BLaER1 treated with 17β-estradiol and CSF1 and Interleukin-3, amounts not matched to agents 10 nM and 100 nM (cell line): ENCODE measurements at regions not wholly inside any gene's neighbourhood (a gene's known extent, or its start where the extent isn't known, plus 50 kb on each side); places are given as distances from the start of the nearest gene placed in this dataset.

Experiments used
- H3K27ac ChIP-seq, 11 experiments: shearing (Covaris generic); formaldehyde crosslinking; 2 replicates each; pipeline ENCODE4 v1.8.1; 2022
- H3K27me3 ChIP-seq, 11 experiments: shearing (Covaris generic); formaldehyde crosslinking; 2 replicates each; pipeline ENCODE4 v1.8.1; 2022
- H3K36me3 ChIP-seq, 11 experiments: shearing (Covaris generic); formaldehyde crosslinking; 2 replicates each; pipeline ENCODE4 v1.8.1; 2022
- H3K4me1 ChIP-seq, 10 experiments: shearing (Covaris generic); formaldehyde crosslinking; 2 replicates each; pipeline ENCODE4 v1.8.1; 2022
- H3K4me2 ChIP-seq, 11 experiments: shearing (Covaris generic); formaldehyde crosslinking; 2 replicates each; pipeline ENCODE4 v1.8.1; 2022
- H3K4me3 ChIP-seq, 10 experiments: shearing (Covaris generic); formaldehyde crosslinking; 2 replicates each; pipeline ENCODE4 v1.8.1; 2022
- H3K9ac ChIP-seq, 11 experiments: shearing (Covaris generic); formaldehyde crosslinking; 2 replicates each; pipeline ENCODE4 v1.8.1; 2022
- H3K9me3 ChIP-seq, 11 experiments: shearing (Covaris generic); formaldehyde crosslinking; replicated peaks in 1 of 11; 2 replicates each; pipeline ENCODE4 v1.8.1; 2022
- H4K20me1 ChIP-seq, 11 experiments: shearing (Covaris generic); formaldehyde crosslinking; 2 replicates each; pipeline ENCODE4 v1.8.1; 2022
- Cebpa-rat ChIP-seq, 11 experiments: shearing (Covaris generic); IDR thresholded peaks; 2 replicates each; pipeline ENCODE4 v1.8.1; 2022

- peaks cover 9 to 19% (median 15%) of the 10 kb centered on the region in 11 experiments for H3K9me3 ChIP-seq
- H3K4me1 ChIP-seq = no peaks in the 10 kb centered on the region
- TF ChIP-seq Cebpa-rat (IDR thresholded peaks at IDR 0.05) = no peak
Observed at GRCh38 chrX:145751943-145752342, 65.7 kb upstream of the SLITRK2 start.

More at GRCh38 chrX:145751943-145752342, 65.7 kb upstream of the SLITRK2 start:
- Histone ChIP-seq H3K4me2 (no peak overlapping the region), H3K9ac (no peak overlapping the region), H3K36me3 (no peaks in the 10 kb centered on the region), H3K4me3 (no peak overlapping the region), H3K27me3 (peaks cover 34 to 95% (median 76%) of the 10 kb centered on the region in 11 experiments), H4K20me1 (no peaks in the 10 kb centered on the region), H3K27ac (no peak overlapping the region)
